ENCODE measurements at regions not wholly inside any gene's neighbourhood (a gene's known extent, or its start where the extent isn't known, plus 50 kb on each side); places are given as distances from the start of the nearest gene placed in this dataset.

DNA sequence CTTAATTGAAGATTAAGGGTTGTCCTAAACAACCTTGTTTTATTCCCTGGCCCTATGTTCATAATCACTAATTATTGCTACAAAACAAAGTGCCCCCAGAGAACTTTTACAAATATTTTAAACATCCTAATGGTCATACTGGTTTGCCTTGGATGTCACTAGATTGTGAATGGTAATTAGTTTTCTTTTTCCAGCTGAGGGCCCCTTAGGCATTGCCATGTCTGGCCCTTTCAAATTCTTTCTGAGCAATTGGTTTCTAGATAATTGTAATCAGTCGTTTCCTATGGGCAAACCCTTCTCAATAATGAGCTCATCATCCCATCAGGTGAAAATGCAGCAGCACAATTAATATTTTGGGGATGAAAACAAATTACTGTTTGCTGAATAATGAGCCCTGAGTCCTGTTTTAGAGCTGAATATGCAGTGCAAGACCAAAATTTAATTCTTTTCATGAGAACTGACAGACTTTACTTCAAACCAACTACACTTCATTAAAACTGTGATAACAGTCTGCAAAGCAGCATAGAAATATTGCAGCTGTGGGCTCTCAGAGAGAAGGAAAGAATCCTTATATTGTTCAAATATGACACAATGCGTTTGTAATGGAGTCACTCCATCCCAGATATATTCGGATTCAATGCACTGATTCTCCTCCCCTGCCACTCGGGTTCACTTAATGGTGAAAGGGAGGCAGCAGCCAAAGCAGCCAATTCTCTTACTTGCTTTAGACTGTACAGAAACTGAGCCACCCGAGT, 67.7 kb upstream of the ARHGAP5 start:
- Histone ChIP-seq H3F3A (ENCODE audit: control insufficient read depth, insufficient read depth) (no peaks in the 10 kb centered on the region), H3K4me2 (ENCODE audit: low read length) (no peak overlapping the region), H3K27ac (ENCODE audit: low read depth, low read length) (no peak overlapping the region)

GRCh38 chr14:32009976-32010581, 67.0 kb upstream of the ARHGAP5 start:
- H3K9me3 ChIP-seq (ENCODE audit: control insufficient read depth, insufficient read depth, low read length), result no peaks in the 10 kb centered on the region
- no peaks in the 10 kb centered on the region for H3K79me2 ChIP-seq (ENCODE audit: control insufficient read depth, low read length)
- H3K4me2 ChIP-seq (ENCODE audit: low read length), result no peak overlapping the region
- H3K4me3 ChIP-seq (ENCODE audit: low read length), result no peak overlapping the region
- H3K9me2 ChIP-seq (replicated peaks; ENCODE audit: control insufficient read depth, low read length), result no peaks in the 10 kb centered on the region
- no peaks in the 10 kb centered on the region for H3F3A ChIP-seq (ENCODE audit: control insufficient read depth, insufficient read depth)
- H3K4me1 ChIP-seq (ENCODE audit: control insufficient read depth, low read length), result no peaks in the 10 kb centered on the region
- no peak for TF ChIP-seq EZH2phosphoT487 (IDR thresholded peaks at IDR 0.05; ENCODE audit: borderline replicate concordance, low read length)
- TF ChIP-seq, protein P1, sequence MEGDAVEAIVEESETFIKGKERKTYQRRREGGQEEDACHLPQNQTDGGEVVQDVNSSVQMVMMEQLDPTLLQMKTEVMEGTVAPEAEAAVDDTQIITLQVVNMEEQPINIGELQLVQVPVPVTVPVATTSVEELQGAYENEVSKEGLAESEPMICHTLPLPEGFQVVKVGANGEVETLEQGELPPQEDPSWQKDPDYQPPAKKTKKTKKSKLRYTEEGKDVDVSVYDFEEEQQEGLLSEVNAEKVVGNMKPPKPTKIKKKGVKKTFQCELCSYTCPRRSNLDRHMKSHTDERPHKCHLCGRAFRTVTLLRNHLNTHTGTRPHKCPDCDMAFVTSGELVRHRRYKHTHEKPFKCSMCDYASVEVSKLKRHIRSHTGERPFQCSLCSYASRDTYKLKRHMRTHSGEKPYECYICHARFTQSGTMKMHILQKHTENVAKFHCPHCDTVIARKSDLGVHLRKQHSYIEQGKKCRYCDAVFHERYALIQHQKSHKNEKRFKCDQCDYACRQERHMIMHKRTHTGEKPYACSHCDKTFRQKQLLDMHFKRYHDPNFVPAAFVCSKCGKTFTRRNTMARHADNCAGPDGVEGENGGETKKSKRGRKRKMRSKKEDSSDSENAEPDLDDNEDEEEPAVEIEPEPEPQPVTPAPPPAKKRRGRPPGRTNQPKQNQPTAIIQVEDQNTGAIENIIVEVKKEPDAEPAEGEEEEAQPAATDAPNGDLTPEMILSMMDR (IDR thresholded peaks at IDR 0.05; ENCODE audit: low read depth, low read length, poor library complexity, severe bottlenecking), result no peak
- no peaks in the 10 kb centered on the region for H3K36me3 ChIP-seq (ENCODE audit: control insufficient read depth, low read length)
- no peak overlapping the region for H3K27ac ChIP-seq (ENCODE audit: low read depth, low read length)
- H3K27me3 ChIP-seq (ENCODE audit: control insufficient read depth, low read length), result peaks cover 8% of the 10 kb centered on the region; the same call in 1 of the 2 replicates
- H4K20me1 ChIP-seq (ENCODE audit: control insufficient read depth, insufficient read depth, low read depth, low read length), result no peaks in the 10 kb centered on the region

More for the DNA sequence above, 67.7 kb upstream of the ARHGAP5 start:
- H3K36me3 ChIP-seq (ENCODE audit: control insufficient read depth, low read length), result no peaks in the 10 kb centered on the region
- H3K4me1 ChIP-seq (ENCODE audit: control insufficient read depth, low read length), result no peaks in the 10 kb centered on the region
- H3K27me3 ChIP-seq (ENCODE audit: control insufficient read depth, low read length), result peaks cover 8% of the 10 kb centered on the region; the same call in 1 of the 2 replicates
- H4K20me1 ChIP-seq (ENCODE audit: control insufficient read depth, insufficient read depth, low read depth, low read length), result no peaks in the 10 kb centered on the region
- H3K9me2 ChIP-seq (replicated peaks; ENCODE audit: control insufficient read depth, low read length), result no peaks in the 10 kb centered on the region
- H3K9me3 ChIP-seq (ENCODE audit: control insufficient read depth, insufficient read depth, low read length), result no peaks in the 10 kb centered on the region
- TF ChIP-seq, protein P1 (IDR thresholded peaks at IDR 0.05; ENCODE audit: low read depth, low read length, poor library complexity, severe bottlenecking), result no peak
- no peak for TF ChIP-seq EZH2phosphoT487 (IDR thresholded peaks at IDR 0.05; ENCODE audit: borderline replicate concordance, low read length)
- H3K4me3 ChIP-seq (ENCODE audit: low read length), result no peak overlapping the region
- no peaks in the 10 kb centered on the region for H3K79me2 ChIP-seq (ENCODE audit: control insufficient read depth, low read length)

DNA sequence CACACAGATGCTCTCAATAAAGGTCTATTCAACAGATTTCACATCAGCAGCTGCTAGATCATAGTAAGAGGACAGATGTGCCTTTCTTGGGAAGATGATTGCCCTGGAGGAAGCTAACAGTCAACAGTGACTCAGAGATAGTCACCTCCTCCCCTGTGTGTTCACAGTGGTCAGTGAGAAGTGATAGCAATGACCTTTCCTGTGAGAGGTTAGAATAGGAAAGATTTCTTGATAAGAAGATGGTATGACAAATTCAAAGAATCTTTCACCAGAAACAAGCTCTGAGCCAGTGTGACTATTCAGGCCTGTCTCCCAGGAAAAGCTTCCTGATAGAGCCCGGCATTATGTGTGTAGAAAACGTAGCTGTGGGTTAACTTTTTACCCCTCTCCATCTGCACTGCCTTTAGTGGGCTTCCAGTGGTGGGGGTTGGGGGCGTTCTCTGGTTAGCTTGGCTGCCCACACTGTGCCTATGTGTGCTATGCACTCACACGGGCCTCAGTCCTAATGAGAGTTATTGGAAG, 66.4 kb upstream of the ARHGAP5 start:
- peaks cover 8% of the 10 kb centered on the region; the same call in 1 of the 2 replicates for H3K27me3 ChIP-seq (ENCODE audit: control insufficient read depth, low read length)
- H4K20me1 ChIP-seq (ENCODE audit: control insufficient read depth, insufficient read depth, low read depth, low read length), result no peaks in the 10 kb centered on the region
- no peaks in the 10 kb centered on the region for H3K4me1 ChIP-seq (ENCODE audit: control insufficient read depth, low read length)
- no peaks in the 10 kb centered on the region for H3F3A ChIP-seq (ENCODE audit: control insufficient read depth, insufficient read depth)
- no peak overlapping the region for H3K27ac ChIP-seq (ENCODE audit: low read depth, low read length)
- TF ChIP-seq EZH2phosphoT487 (IDR thresholded peaks at IDR 0.05; ENCODE audit: borderline replicate concordance, low read length), result no peak
- TF ChIP-seq, protein P1 (IDR thresholded peaks at IDR 0.05; ENCODE audit: low read depth, low read length, poor library complexity, severe bottlenecking), result no peak
- no peaks in the 10 kb centered on the region for H3K9me3 ChIP-seq (ENCODE audit: control insufficient read depth, insufficient read depth, low read length)
- no peaks in the 10 kb centered on the region for H3K9me2 ChIP-seq (replicated peaks; ENCODE audit: control insufficient read depth, low read length)
- H3K4me2 ChIP-seq (ENCODE audit: low read length), result no peak overlapping the region
- no peaks in the 10 kb centered on the region for H3K36me3 ChIP-seq (ENCODE audit: control insufficient read depth, low read length)
- no peak overlapping the region for H3K4me3 ChIP-seq (ENCODE audit: low read length)
- H3K79me2 ChIP-seq (ENCODE audit: control insufficient read depth, low read length), result no peaks in the 10 kb centered on the region

Measured in DOHH2 (cell line).